GM19397 (cell line): ENCODE measurements at regions not wholly inside any gene's neighbourhood (a gene's known extent, or its start where the extent isn't known, plus 50 kb on each side); places are given as distances from the start of the nearest gene placed in this dataset.
"Not testable (repeated sequence)": the region's sequence is repeated elsewhere in the genome, so short reads cannot be mapped to it uniquely, and the experiment has no call there.

ENCODE experiments used
- ATAC-seq: cut with Tn5 transposase; IDR thresholded peaks from one replicate; pipeline ENCODE4 v1.9.1; 2021; ENCODE audit warnings: mild to moderate bottlenecking, moderate library complexity; ENCODE audit not compliant: unreplicated experiment

GRCh38 chr6:4725136-4725760, 51.0 kb upstream of the CDYL start:
- ATAC-seq, result not testable (repeated sequence)

- ATAC-seq, result not testable (repeated sequence)
Measured at GRCh38 chr6:4724727-4725126, 51.5 kb upstream of the CDYL start.

- no peak for ATAC-seq
Measured at GRCh38 chr6:4723383-4723782, 52.8 kb upstream of the CDYL start.

- ATAC-seq, result not testable (repeated sequence)
Measured at GRCh38 chr6:4721368-4721767, 54.8 kb upstream of the CDYL start.

- no peak for ATAC-seq
Measured at GRCh38 chr6:4719491-4719890, 56.7 kb upstream of the CDYL start.

- no peak for ATAC-seq
Measured at GRCh38 chr6:4717856-4718255, 58.3 kb upstream of the CDYL start.

- ATAC-seq, result no peak
Measured at GRCh38 chr6:4717124-4717523, 59.1 kb upstream of the CDYL start.

GRCh38 chr6:4714961-4715501, 61.2 kb upstream of the CDYL start:
- ATAC-seq, result no peak

- ATAC-seq, result no peak
Measured at GRCh38 chr6:4712291-4712690, 63.9 kb upstream of the CDYL start.

- ATAC-seq, result no peak
Measured at GRCh38 chr6:4707011-4707410, 69.2 kb upstream of the CDYL start.

GRCh38 chr6:4705809-4706208, 70.4 kb upstream of the CDYL start:
- no peak for ATAC-seq

GRCh38 chr6:4703382-4703781, 72.8 kb upstream of the CDYL start:
- ATAC-seq, result no peak

GRCh38 chr6:4698901-4699659, 77.1 kb upstream of the CDYL start:
- ATAC-seq, result no peak

GRCh38 chr6:4693173-4693970, 82.8 kb upstream of the CDYL start:
- ATAC-seq, result no peak

- ATAC-seq, result no peak
Measured at GRCh38 chr6:4692664-4693063, 83.5 kb upstream of the CDYL start.

- ATAC-seq, result no peak
Measured at GRCh38 chr6:4687989-4688947, 87.9 kb upstream of the CDYL start.

GRCh38 chr6:4687656-4687988, 88.6 kb upstream of the CDYL start:
- ATAC-seq, result no peak

GRCh38 chr6:4682431-4683097, 93.6 kb upstream of the CDYL start:
- ATAC-seq, result no peak

- ATAC-seq, result no peak
Measured at GRCh38 chr6:4678506-4679300, 97.5 kb upstream of the CDYL start.
